A673 (cell line): ENCODE measurements at regions not wholly inside any gene's neighbourhood (a gene's known extent, or its start where the extent isn't known, plus 50 kb on each side); places are given as distances from the start of the nearest gene placed in this dataset.

Experiments
- EZH2 ChIP-seq: fragments of 200-600 bp; sonication (generic); IDR thresholded peaks from 2 replicates; pipeline ENCODE4 v1.6.1; 2017; ENCODE audit warnings: borderline replicate concordance, low read depth, mild to moderate bottlenecking, mixed read lengths, antibody characterized with exemption, low read length; ENCODE audit not compliant: poor library complexity, severe bottlenecking
- TF ChIP-seq, protein P1 (sequence below): fragments of 300-800, 200-600 bp; sonication (generic); conservative IDR thresholded peaks from 2 replicates; pipeline ENCODE4 v1.5.1; 2017; ENCODE audit warnings: low read depth, mild to moderate bottlenecking, antibody characterized with exemption, low read length, moderate library complexity, mixed read lengths

DNA sequence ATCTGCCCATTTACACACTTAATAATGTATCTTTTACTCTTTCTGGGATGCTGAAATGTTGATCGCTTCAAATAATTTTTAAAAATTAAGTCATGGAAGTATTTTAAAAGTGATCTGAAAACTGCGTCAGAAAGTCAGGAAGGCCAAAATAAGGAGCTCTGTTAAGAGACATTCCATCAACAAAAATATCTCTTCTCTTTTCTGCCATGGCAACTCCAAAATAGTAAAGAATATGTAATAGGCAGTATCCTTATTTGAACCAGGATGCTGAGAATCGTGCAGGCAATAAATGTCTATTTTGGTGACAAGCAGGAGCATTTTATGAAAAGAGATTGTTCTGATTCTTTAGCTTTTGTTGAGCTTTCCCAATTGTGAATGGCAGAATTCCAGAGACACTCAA is 81.8 kb upstream of the PPP1R12A start:
- TF ChIP-seq, protein P1, sequence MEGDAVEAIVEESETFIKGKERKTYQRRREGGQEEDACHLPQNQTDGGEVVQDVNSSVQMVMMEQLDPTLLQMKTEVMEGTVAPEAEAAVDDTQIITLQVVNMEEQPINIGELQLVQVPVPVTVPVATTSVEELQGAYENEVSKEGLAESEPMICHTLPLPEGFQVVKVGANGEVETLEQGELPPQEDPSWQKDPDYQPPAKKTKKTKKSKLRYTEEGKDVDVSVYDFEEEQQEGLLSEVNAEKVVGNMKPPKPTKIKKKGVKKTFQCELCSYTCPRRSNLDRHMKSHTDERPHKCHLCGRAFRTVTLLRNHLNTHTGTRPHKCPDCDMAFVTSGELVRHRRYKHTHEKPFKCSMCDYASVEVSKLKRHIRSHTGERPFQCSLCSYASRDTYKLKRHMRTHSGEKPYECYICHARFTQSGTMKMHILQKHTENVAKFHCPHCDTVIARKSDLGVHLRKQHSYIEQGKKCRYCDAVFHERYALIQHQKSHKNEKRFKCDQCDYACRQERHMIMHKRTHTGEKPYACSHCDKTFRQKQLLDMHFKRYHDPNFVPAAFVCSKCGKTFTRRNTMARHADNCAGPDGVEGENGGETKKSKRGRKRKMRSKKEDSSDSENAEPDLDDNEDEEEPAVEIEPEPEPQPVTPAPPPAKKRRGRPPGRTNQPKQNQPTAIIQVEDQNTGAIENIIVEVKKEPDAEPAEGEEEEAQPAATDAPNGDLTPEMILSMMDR, result no peak
- TF ChIP-seq EZH2, result no peak
